Non-pigmented ciliary epithelial cell (primary cell): ENCODE measurements at regions not wholly inside any gene's neighbourhood (a gene's known extent, or its start where the extent isn't known, plus 50 kb on each side); places are given as distances from the start of the nearest gene placed in this dataset.
"Not testable (repeated sequence)": the region's sequence is repeated elsewhere in the genome, so short reads cannot be mapped to it uniquely, and the experiment has no call there.

Experiments used
- DNase-seq: peaks from one replicate; pipeline ENCODE4 v3.0.0-alpha.2; 2010; ENCODE audit warnings: low read depth

DNA sequence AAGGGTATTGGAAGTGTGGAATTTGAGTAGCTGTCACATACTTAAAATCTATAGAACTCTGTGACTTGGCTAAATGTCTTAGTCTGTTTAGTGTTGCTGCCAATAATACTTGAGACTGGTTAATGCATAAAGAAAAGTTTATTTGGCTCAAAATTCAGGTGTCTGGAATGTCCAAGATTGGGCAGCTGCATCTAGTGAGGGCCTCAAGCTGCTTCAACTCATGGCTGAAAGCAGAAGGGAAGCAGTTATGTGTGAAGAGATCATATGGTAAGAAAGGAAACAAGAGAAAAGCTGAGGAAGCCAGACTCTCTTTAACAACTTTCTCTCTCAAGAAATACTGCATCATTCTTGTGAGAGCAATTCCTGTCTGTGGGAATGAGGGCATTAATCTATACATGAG is 1043.3 kb upstream of the CDH6 start:
- no peak for DNase-seq

DNA sequence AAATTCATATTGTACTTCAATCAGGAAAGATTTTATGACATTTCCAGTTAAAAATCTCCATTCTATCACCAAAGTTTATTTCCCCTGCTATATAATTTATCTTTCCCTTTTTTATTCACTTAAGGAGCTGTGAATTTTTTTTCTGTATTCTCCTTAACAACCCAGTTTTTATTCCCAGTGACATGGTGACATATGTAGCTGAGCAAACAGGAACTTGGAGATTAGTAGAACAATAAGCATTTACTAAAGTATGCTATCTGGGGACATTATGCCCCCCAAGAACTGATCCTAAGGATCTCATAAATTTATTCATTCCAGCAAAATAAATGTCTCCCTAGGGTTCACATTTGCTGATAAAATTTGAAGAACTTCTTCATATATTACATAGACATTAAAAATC is 1044.0 kb upstream of the CDH6 start:
- DNase-seq: no peak

DNA sequence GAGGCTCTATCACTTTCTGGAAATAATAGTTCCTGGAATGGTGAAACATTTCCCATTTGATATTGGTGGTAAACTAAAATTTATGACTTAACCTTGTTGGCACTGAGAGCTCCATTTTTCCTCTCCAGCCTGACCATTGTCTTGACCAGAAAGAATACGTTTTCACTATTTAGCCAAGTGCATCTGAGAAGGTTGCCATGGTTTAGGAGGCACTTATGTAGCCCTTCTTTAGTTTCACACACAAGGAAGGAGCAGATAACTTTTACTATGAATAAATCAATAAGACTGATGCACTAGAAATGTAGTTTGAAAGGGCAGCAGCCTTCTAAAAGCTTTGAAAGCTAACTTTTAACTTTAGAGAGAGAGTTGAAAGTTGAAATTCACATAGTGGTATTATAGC is 1045.5 kb upstream of the CDH6 start:
- DNase-seq: no peak

DNA sequence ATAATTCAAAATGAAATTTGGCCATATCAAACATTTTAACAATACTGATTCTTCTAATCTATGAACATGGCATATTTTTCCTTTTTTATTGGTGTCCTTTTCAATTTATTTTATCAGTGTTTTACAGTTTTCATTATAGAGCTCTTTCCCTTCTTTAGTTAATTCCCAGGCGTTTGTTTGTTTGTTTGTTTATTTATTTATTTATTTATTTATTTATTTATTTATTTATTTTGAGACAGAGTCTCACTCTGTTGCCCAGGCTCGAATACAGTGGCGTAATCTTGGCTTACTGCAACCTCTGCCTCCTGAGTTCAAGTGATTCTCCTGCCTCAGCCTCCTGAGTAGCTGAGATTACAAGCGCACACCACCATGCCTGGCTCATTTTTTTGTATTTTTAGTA is 1049.4 kb upstream of the CDH6 start:
- DNase-seq: not testable (repeated sequence)

DNA sequence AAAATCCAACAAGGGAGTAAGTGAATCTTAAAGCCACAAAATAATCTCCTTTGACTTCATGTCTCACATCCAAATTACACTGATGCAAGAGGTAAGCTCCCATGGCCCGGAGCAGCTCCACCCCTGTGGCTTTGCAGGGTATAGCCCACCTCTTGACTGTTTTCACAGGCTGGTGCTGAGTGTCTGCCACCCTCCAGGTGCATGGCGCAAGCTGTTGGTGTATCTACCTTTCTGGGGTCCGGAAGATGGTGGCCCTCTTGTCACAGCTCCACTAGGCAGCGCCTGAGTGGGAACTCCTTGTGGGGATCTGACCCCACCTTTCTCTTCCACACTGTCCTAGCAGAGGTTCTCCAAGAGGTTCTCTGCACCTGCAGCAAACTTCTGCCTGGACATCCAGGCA is 1051.1 kb upstream of the CDH6 start:
- no peak for DNase-seq

DNA sequence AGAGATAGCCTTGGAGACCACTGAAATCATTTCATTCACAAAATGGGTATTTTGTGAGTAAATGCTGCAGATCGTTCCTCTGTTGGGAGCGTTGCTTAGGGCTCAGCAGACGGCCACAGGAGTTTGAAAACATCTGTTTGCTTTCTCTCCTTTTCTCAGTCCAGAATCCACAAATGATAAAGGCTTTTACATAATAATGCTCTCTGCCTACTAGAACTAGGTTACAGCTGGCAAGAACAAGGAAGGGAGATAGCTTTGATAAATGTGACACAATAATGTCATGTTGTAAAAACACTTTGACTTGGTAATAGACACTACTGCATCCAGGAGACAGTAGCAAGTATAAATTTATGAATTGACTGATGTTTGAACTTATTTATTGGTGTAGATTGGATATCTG is 1072.4 kb upstream of the CDH6 start:
- no peak for DNase-seq

DNA sequence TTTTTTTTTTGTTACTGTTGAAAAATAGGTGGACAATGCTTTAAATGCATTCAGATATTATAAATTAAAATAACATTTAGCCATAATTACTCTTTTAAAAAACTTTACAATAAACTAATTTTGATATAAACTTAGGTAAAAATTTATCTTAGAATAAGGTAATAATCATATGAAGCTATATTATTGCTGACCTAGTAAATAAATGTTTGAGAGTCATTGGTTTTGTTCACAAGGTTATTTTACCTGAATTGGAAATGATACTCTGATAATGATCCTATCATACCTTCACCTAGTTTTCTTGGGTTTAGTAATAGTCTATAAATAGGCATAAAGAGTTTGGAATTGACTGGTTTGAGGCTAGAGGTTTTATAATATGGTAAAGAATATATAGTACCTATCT is 1076.4 kb upstream of the CDH6 start:
- DNase-seq: no peak

DNA sequence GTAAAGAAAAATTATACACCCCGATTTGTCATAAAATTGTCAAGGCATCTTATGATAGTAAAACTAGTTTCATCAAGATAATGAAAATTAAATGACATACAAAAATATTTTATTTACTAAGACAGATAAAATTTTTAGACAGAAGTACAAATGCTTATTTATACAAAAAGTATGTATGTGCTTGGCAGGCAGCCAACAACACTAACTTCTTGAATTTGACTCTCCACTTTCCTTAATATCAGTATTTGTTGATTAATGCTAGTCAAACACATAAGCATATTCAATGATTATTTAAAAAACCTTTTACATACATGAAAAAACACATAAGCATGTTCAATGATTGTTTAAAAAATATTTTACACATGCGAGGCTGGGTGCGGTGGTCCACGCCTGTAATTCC is 1079.9 kb upstream of the CDH6 start:
- no peak for DNase-seq

DNA sequence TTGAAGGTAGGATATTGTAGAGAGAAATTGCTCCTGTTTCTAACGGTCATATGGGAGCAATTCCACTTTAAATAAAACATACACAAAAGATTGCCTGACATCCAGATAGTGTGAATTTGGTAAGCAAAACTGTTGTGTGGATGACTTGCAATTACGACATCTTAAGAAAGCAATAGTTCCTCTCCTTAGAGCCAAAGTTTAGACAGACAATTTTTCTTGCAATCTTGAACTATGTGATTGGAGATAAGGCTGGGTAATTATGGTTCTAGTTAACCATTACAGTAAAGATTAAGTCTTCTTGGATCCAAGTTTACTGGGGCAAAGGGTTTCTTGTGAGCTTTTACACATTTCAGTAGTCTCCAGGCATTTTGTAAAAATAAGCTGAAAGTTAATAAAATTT is 1080.6 kb upstream of the CDH6 start:
- DNase-seq: no peak

DNA sequence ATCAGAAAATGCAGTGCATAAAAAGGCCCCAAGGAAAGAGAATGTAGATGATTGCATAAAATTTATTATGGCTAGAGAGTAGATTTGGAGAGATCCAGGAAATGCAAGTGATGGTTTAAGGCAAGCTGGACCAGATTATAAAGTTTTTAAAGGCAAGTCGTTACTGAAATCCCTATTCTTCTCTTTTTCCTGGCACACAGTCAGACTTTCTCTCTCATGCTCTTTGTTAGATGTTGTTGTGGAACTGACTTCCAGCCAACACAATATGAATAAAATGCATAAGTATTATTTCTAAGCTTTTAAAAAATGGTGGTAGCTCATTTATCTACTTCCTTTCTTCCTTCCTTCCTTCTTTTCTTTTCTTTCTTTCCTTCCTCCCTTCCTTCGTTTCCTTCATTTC is 1085.4 kb upstream of the CDH6 start:
- DNase-seq: no peak

DNA sequence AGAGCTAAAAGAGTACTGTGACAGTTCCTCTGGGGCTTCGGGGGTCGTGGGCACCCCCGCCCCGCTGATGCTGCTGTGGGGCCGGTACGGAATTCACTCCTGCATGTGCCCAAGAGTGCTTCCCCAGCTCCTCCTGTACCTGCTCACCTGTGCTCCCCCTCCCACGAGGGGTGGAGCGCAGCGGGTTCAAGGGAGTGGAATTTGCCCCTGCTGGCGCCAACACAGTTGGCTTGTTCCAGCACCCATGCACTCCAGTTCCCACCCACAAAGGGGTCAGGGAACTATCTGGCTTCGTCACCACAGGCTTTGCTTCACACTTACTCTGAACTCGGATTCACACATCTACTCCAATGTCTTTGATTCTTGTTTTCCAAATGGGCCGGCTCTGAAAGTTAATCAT is 1086.9 kb upstream of the CDH6 start:
- no peak for DNase-seq

DNA sequence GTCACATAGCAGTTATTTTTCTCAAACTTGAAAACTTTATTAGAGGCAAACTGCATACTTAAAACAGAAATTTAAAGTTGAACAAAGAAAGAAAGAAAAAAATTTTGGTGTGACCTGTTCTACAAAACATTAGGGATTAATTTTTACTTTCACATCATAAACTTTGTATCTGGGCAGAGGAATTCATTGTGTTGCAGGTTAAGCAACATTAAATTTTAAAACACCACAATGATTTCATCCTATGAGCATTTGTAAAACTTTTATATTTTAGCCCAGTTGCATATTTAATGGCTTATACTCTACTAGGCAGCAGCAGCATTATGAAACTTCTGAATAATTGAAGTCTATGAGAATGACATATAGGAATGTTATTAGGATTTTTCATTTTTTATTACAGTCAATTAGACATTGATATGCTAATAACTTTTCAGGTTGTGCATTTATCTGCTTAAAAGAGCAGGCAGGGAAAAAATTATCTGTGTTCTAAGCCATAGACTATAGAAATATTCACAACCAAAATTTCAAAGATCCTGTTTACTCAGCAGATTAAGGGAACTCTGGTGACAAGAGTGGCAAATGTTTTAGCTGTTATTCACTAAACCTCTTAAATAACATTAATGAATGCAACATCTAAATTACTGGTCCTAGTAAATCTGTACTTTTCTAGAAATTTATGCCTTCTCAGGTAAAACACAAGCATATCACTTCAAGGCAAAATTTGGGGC is 1088.5 kb upstream of the CDH6 start:
- DNase-seq: no peak

DNA sequence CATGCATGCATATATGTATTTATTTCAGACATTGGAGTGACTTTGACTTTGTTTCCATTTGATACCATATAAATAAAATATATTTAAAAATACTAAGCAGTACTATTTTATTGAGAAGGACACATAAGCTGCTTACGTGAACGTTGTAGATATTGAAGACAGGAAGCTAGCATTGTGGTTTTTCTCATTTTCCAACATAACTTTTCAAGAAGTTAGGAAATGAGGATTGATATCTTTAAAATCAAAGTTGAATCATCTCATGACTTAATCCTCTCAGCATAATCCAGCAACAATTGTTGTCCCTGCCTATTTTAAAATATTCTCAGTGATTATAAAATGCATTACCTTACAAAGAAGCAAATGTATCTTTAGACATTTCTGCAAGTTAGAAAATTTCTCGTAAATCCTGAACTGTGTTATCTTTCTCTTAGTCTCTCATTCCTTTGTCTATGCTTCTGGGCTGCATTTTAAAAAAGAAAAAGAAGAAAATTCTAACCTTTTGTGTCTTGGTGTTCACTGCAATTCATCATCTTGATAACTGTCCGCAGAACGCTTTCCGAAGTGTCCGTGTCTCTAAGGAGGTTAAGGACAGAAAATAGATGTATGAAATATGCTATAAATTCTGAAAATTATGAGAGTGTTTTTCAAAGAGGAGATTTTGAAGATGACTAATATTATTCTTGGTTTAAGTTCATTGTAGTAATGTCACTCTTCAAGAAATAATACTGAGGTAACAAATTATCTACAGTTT is 1089.9 kb upstream of the CDH6 start:
- no peak for DNase-seq

DNA sequence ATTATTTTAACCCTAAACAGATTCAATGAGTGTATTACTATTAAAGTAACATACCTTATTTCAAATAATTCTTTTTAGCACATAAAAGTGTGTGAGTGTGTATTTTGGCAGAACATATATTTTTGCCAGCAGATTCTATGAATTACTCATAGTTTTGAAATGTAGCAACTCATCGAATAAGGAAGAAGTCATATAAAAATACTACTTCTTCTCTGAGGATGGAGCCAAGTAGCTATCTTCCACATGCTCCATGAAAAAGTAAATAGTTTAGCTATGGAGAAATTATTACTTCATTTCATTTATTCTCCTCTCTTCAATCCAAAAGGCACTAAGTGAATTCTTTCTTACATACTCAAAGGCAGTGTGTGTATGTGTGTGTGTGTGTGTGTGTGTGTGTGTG is 1090.4 kb upstream of the CDH6 start:
- DNase-seq: no peak

DNA sequence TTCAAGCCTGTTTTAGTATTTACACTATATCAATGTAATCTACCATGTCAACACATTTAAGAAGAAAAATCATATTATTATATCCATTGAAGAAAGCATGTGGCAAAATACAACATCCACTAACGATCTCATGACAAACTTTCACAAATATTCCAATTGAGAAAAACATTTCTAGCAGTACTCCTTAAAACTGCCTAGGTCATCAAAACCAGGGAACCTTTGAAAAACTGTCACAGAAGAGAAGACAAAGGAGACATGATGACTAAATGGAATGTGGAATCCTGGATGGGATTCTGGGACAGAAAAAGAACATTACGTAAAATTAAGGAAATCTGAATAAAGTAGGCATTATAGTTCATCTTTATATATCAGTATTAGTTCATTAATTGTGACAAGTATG is 1091.3 kb upstream of the CDH6 start:
- DNase-seq: no peak

DNA sequence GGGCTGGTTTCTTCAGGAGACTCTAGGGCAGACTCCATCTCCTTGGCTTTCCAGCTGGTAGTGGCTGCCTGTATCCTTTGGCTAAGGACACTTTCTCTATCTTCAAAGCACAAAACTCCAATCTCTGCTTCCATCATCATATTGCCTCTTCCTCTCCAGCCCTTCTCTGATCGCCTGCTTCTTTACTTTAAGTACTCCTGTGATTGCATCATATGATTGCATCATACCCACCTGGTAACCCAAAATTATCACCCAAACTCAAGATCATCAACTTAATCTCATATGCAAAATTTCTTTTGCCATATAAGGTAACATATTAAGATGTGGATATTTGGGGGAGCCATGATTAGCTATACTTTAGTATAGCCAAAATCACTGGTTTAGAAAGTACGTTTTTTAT is 1092.6 kb upstream of the CDH6 start:
- DNase-seq: no peak

DNA sequence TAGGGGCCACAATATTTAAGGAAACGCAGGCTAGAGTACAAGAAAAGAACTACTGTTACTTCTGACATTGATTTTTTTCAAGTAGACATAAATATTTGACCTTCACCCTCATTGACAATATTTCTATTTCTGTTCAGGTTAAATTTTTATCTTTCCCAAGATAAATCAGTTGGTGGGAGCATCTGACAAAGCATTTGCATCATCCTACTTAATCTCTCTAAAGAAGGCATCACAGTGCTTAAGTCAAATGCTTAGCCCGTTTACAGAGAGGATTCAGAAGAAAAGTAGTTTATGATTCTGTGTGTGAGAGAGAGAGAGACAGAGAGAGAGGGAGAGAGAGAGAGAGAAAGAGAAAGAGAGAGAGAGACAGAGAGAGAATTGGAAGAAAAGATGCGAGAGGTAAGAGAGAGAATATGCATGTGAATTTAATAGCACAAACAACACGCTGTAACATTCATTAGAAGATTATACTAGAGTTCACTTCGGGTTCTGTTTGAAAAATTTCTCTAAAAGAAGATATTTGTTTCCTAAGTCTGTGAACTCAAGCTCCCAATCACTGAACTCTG is 1093.3 kb upstream of the CDH6 start:
- DNase-seq: no peak

DNA sequence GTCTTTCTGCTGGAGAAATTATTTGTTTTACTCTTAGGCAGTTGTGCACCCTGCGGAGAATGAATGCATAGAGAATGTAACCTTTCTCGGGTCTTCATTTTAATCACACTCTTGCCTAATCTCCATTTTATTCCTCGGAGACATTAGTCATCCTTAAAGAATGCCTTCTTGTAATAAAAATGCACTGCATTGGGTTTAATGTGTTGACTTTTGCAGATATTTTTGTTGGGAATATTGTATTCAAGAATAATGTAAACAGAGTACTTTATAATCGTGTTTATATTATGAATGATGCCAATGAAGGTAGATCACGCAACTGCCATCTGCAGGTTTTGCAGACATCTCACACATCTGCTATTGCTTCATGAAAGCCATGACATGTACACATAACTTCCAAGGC is 1093.9 kb upstream of the CDH6 start:
- peak; percentile 66 for DNase-seq

DNA sequence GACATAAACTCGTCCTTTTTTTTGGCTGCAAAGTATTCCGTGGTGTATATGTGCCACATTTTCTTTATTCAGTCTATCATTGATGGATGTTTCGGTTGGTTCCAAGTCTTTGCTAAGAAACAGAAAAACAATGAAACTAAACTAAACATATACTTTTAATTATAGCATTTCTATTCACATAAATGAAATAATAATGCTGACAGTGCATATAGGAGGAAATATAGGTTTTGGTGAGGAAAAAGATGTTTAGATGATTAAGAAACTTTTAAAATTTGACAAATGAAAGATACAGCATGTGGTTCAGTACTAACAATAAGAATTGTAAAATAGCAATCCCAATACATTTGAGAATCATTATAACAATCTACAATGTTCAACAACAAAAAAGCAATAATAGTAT is 1094.5 kb upstream of the CDH6 start:
- no peak for DNase-seq

DNA sequence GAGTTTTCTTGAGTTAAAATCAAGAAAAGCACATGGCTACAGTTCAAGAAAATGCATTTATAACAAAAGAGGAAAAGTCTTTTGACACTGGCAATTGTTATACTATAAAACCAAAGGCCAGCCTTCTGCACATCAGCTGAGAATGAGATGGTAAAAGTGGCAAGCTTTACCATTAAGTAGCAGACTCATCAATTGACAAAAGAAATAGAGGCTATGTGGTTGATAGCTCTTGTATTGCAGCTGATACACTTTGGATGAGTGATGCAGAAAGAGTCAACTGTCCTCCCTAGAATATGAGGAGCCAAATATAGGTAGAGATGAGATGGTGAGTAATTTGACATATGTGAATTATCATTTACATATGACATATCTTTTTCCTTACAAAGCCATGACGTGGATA is 1100.9 kb upstream of the CDH6 start:
- DNase-seq: no peak

DNA sequence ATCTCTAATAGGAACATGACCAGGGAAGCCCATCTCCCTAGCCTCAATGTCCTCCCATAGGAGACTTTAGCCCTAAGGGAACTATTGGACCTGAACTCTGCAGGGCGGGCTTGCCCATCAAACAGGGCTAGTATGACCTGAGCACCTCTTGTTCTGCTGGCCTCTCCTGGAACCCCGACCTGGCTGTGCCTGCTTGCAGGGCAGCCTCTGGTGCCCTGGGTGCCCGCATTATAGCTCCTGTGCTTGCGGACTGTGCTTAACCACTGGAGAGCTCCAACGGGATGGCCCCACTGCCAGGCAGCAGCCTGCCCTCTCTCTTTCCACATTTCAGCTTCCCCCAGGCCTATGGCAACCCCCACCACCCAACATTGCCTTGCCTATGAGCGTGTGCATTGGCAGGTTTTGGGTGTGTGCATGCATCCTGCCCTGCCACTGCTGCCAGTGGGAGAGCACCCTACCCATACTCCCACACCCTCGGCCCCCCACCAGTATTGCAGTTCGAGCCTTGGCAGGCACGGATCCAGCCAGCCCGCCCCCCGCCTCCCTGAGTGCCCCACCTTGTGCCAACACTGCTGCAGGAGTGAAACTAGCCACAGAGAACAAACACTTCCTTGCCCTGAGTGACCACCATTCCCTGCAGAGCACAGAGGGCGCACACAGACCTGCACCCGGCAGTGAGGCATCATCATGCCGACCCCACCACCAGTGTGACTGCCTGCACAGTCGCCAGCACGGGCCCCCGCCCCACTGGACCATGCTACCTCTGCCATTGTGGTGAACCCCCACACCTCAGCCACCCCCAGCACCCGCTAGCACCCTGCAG is 1123.8 kb upstream of the CDH6 start:
- no peak for DNase-seq

DNA sequence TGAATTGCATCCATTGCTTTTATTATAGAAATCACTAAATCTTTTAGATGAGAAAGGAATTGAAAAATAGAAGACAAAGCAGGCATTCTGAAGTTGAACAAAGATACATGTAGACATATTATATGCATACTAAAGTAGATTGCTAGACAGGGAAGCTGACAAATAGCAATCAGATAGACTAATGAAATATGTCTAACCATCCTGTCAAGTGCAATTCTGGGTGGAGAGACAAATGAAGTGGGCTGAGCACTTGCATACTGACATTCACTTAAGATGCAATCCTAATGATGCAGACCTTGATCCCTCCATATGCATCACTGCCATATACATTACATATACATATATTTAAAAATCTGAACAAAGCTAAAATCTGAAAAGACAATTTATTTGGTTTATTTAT is 1130.0 kb upstream of the CDH6 start:
- DNase-seq: no peak

DNA sequence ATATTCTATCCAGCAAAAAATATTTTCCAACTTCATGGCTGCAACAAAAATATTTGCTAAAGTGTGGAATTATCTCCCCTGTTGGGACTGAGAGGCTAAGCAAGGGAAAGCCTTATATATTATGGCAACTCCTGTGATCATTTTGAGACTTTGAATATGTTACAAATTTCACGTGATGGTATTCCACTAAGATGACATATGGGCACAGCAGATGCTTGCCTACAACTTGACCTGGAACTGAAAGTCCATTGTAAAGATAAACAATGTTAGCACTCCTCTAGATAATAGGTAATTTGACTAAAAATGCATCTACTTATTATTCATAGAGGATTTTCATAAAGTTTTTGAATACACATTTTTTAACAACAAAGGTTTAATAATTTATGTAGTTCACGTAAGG is 1141.5 kb upstream of the CDH6 start:
- DNase-seq: no peak
